ENCODE measurements at regions not wholly inside any gene's neighbourhood (a gene's known extent, or its start where the extent isn't known, plus 50 kb on each side); places are given as distances from the start of the nearest gene placed in this dataset.

- H3K36me3 ChIP-seq (ENCODE audit: control insufficient read depth, insufficient read depth, low read length): no peaks in the 10 kb centered on the region
- DNase-seq (ENCODE audit: low read depth) (no peak), FAIRE-seq (no peak)
- no peak overlapping the region for H3K4me3 ChIP-seq (ENCODE audit: low read depth, low read length)
- H3K27me3 ChIP-seq (ENCODE audit: control insufficient read depth, insufficient read depth, low read length): no peaks in the 10 kb centered on the region
- no peak for TF ChIP-seq CTCF (IDR thresholded peaks at IDR 0.05; ENCODE audit: insufficient read depth, low read length, severe bottlenecking)
Measured at GRCh38 chr2:49780949-49781348, 626.6 kb upstream of the FSHR start.

- H3K4me3 ChIP-seq (ENCODE audit: low read depth, low read length): no peak overlapping the region
- DNase-seq (ENCODE audit: low read depth) (no peak), FAIRE-seq (no peak)
- no peak for TF ChIP-seq CTCF (IDR thresholded peaks at IDR 0.05; ENCODE audit: insufficient read depth, low read length, severe bottlenecking)
- no peaks in the 10 kb centered on the region for H3K36me3 ChIP-seq (ENCODE audit: control insufficient read depth, insufficient read depth, low read length)
- no peaks in the 10 kb centered on the region for H3K27me3 ChIP-seq (ENCODE audit: control insufficient read depth, insufficient read depth, low read length)
Measured at GRCh38 chr2:49772299-49772970, 618.1 kb upstream of the FSHR start.

- TF ChIP-seq CTCF (IDR thresholded peaks at IDR 0.05; ENCODE audit: insufficient read depth, low read length, severe bottlenecking): peak; percentile 34
- DNase-seq (ENCODE audit: low read depth): peak; percentile 8
- Histone ChIP-seq H3K36me3 (ENCODE audit: control insufficient read depth, insufficient read depth, low read length) (no peaks in the 10 kb centered on the region), H3K27me3 (ENCODE audit: control insufficient read depth, insufficient read depth, low read length) (no peaks in the 10 kb centered on the region), H3K4me3 (ENCODE audit: low read depth, low read length) (no peak overlapping the region)
- FAIRE-seq: no peak
Measured at GRCh38 chr2:49770919-49771318, 616.6 kb upstream of the FSHR start.

GRCh38 chr2:49767316-49767715 is 613.0 kb upstream of the FSHR start:
- Histone ChIP-seq H3K27me3 (ENCODE audit: control insufficient read depth, insufficient read depth, low read length) (no peaks in the 10 kb centered on the region), H3K36me3 (ENCODE audit: control insufficient read depth, insufficient read depth, low read length) (no peaks in the 10 kb centered on the region), H3K4me3 (ENCODE audit: low read depth, low read length) (no peak overlapping the region)
- DNase-seq (ENCODE audit: low read depth) (no peak), FAIRE-seq (no peak)
- TF ChIP-seq CTCF (IDR thresholded peaks at IDR 0.05; ENCODE audit: insufficient read depth, low read length, severe bottlenecking): no peak

- no peak for FAIRE-seq
- Histone ChIP-seq H3K36me3 (ENCODE audit: control insufficient read depth, insufficient read depth, low read length) (no peaks in the 10 kb centered on the region), H3K27me3 (ENCODE audit: control insufficient read depth, insufficient read depth, low read length) (no peaks in the 10 kb centered on the region), H3K4me3 (ENCODE audit: low read depth, low read length) (no peak overlapping the region)
- no peak for DNase-seq (ENCODE audit: low read depth)
- no peak for TF ChIP-seq CTCF (IDR thresholded peaks at IDR 0.05; ENCODE audit: insufficient read depth, low read length, severe bottlenecking)
Measured at GRCh38 chr2:49755777-49756176, 601.5 kb upstream of the FSHR start.

GRCh38 chr2:49754381-49754780 is 600.1 kb upstream of the FSHR start:
- no peak for TF ChIP-seq CTCF (IDR thresholded peaks at IDR 0.05; ENCODE audit: insufficient read depth, low read length, severe bottlenecking)
- FAIRE-seq (no peak), DNase-seq (ENCODE audit: low read depth) (no peak)
- Histone ChIP-seq H3K27me3 (ENCODE audit: control insufficient read depth, insufficient read depth, low read length) (no peaks in the 10 kb centered on the region), H3K36me3 (ENCODE audit: control insufficient read depth, insufficient read depth, low read length) (no peaks in the 10 kb centered on the region), H3K4me3 (ENCODE audit: low read depth, low read length) (no peak overlapping the region)

All from bronchial epithelial cell (primary cell).